HG03378 (cell line): ENCODE measurements at regions not wholly inside any gene's neighbourhood (a gene's known extent, or its start where the extent isn't known, plus 50 kb on each side); places are given as distances from the start of the nearest gene placed in this dataset.
"Not testable (repeated sequence)": the region's sequence is repeated elsewhere in the genome, so short reads cannot be mapped to it uniquely, and the experiment has no call there.

Source experiments
- ATAC-seq: cut with Tn5 transposase; IDR thresholded peaks from one replicate; pipeline ENCODE4 v1.9.1; 2021; ENCODE audit warnings: mild to moderate bottlenecking, moderate library complexity; ENCODE audit not compliant: unreplicated experiment

- not testable (repeated sequence) for ATAC-seq
Observed at GRCh38 chr9:32209164-32209563, 175.3 kb upstream of the ACO1 start.

DNA sequence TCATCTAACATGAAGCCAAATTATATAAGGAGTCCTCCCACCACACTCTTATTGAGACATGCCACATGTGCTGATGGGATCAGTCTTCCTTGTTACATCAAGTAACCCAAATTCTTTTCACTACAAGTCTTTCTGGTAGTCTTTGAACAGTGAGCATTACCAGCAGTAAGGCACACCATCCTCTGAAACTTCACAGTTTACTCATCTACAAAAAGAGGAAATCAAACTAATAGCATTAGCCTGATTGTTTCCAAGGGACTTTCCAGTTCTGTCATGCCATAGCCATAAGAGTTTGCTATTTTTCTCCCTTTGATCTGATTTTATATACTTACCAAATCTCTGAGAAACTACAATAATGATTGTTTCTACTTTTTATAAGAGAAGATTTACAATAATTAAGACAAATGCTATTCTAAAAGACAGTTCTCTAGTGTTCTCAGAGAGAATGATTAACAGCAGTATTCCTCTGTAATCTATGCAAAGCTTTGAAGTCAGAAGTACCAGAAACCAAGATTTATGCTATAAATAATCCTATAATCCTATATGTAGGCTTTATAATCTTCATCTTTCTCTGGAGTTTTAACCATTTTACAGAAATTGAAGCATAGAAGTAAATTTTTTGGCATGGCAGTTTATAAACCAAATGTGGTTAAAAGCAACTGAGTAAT is 166.2 kb upstream of the ACO1 start:
- peak; percentile 100 for ATAC-seq

GRCh38 chr9:32220750-32221149 is 163.7 kb upstream of the ACO1 start:
- no peak for ATAC-seq

- no peak for ATAC-seq
Observed at GRCh38 chr9:32234451-32234850, 150.0 kb upstream of the ACO1 start.

DNA sequence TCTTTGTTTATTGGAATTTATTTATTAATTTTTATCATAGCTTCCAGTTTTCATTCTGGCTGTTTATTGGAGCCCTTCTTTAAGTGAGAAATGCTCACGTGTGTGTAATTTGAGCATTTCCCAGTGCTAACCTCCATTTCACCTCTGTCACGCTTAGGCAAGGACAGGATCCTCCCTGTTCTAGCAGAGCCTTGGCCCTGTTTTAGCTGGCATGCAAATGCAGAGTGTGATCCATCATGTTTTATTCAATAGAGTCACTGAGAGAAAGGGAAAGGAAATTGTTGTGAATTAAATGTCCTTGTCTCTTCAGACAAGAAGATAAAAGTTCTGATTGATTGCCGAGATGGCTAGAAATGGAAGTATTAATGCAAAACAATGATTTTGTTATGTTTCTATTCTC is 137.3 kb upstream of the ACO1 start:
- ATAC-seq, result no peak

DNA sequence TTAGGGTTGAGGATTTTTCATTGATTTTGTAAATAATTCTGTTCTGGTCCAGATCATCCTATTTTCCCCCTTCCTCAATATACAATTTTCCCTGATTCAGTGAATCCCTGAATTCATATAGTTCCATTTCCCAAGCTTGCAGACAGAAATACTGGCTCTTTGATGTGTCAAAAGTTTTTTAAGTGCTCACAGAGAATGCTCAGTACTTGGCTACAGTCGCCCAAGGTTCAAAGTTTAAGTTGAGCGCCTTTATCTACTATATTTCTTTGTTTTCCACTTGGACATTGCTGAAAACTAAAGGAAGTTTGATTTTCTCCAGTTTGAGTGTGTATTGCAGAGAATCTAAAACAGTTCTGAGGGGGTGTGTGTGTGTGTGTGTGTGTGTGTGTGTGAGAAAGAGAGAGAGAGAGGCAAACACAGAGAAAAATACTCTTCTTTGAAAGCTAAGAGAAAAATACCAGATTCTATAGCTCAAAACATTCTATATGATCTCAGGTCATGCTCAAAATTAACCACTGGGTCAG is 136.2 kb upstream of the ACO1 start:
- ATAC-seq, result no peak

- ATAC-seq, result peak; percentile 91
Observed at GRCh38 chr9:32251539-32251938, 132.9 kb upstream of the ACO1 start.

DNA sequence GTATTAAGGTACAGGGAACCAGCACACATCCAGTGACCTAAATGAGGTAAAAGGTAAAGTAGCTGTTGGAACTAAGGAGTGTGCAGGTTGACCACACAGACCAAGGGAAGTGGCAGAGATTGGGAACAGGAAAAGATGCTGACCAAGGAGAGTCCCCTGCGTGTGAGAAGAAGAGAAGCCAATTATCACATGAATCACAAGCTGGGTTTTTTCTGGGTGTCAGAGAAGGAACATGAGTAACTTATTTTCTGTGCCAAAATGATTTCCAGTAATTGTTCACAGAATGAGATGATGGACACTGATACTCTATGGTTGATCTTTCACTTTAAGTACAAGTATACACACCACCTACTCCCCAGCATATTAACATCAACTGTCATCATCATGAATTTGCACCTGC is 130.7 kb upstream of the ACO1 start:
- ATAC-seq, result no peak

DNA sequence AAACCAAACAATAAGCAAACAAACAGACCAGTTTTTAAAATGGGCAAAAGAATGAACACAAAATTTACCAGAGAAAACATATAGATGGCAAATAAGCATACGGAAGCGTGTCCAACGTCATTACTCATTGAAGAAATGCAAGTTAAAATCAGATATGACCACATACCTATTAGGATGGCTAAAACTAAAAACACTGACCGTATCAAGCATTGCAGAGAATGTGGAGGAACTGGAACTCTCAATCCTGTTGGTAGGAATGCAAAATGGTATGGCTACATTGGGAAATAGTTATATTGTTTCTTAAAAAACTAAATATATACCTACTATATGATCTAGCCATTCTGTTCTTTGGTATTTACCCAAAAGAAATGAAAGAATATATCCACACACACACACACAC is 129.4 kb upstream of the ACO1 start:
- no peak for ATAC-seq

DNA sequence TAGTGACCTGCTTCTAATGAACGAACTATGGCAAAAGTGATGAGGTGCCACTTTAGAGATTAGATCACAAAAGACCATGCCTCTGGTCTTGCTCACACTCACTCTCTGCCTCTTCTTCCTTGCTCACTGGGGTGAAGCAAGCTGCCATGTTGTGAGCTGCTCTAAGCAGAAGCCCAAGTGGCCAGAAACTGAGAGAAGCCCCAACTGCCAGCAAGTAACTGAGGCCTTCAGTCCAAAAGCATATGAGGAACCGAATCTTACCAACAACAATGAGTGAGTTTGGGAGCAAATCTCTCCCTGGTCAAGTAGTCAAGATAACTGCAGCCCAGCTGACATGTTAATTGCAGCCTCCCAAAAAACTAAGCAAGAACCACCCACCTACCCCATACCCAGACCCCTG is 126.0 kb upstream of the ACO1 start:
- ATAC-seq, result no peak

GRCh38 chr9:32260151-32260862 is 124.1 kb upstream of the ACO1 start:
- ATAC-seq, result no peak

DNA sequence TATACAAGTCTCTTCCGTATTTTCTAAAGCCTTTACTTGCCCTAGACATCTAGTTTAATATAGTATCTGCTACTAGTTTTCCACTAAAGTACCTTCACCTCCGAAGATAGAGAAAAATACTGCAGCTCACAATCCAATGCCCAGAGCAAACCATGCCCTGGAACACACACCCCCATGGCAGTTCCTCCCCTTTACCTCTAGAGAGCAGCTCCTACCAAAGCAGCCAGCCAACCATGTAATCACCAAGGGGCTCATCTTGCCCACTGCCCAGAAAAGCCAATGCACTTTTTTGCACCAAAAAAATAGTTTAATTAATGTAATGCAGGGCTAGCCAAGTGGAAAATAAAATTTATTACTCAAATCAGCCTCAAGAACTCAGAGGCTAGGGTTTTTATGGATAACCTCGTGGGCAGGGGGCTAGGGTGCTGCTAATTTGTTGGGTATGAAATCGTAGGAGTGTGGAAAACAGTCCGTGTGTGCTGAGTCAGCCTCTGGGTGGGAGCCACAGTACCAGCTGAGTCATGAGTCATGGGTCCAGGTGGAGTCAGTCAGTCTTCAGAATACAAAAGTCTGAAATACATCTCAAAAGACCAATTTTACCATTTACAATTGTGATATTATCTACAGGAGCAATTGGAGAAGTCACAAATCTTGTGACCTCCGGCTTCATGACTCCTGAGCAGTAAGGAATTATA is 120.1 kb upstream of the ACO1 start:
- ATAC-seq, result no peak

- no peak for ATAC-seq
Observed at GRCh38 chr9:32265037-32265436, 119.4 kb upstream of the ACO1 start.

DNA sequence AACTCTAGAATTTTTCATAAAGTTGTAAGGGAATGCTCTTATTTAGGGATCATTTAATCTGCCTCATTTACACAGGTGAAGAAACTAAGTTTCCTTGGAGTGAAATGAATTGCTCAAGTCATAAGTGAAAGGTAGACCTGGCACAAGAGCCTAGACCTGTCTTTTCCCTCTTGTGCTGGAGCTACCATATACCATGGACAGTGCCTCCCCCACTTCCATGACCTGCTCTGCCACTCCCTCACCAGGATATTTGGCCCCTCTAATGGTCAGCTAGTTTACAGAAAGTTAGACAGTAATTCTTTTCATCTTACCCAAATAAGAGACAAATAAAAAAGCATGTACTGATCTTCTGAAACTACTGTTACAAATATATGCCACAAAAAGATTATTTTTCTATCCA is 105.5 kb upstream of the ACO1 start:
- no peak for ATAC-seq

DNA sequence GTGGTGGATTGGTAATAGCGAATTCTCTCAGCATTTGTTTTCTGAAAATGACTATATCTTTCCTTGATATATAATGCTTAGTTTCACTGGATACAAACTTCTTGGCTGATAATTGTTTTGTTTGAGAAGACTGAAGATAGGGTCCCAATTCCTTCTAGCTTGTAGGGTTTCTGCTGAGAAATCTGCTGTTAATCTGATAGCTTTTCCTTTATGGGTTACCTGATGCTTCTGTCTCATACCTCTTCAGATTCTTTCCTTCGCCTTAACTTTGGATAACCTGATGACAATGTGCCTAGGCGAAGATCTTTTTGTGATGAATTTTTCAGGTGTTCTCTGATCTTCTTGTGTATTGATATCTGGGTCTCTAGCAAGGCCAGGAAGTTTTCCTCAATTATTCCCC is 94.7 kb upstream of the ACO1 start:
- no peak for ATAC-seq

GRCh38 chr9:32291370-32291769 is 93.1 kb upstream of the ACO1 start:
- ATAC-seq, result no peak

GRCh38 chr9:32292611-32293010 is 91.8 kb upstream of the ACO1 start:
- no peak for ATAC-seq

GRCh38 chr9:32293091-32293490 is 91.4 kb upstream of the ACO1 start:
- ATAC-seq, result no peak

GRCh38 chr9:32294106-32294505 is 90.3 kb upstream of the ACO1 start:
- ATAC-seq, result no peak

- ATAC-seq, result no peak
Observed at GRCh38 chr9:32300373-32300772, 84.1 kb upstream of the ACO1 start.

GRCh38 chr9:32304495-32304894 is 79.9 kb upstream of the ACO1 start:
- no peak for ATAC-seq

DNA sequence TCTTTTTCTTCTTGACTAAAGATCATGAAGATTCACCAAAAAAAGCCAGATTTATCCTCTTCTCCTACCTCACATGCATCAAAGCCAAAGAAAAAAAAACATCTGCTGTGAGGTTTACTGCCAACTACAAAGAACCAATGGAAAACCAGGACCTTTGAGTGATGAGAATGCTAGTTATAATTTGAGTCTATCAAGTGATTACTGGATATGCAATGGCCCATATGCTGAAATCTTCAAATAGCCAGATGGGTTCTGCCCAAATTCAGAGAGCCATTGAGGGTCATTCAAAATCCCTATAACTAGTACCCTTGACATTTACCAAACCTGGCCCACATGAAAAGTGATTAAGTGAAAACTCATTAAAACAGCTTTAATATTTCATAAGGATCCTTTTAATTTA is 78.4 kb upstream of the ACO1 start:
- ATAC-seq, result no peak
